C4-2B (cell line): ENCODE measurements at regions not wholly inside any gene's neighbourhood (a gene's known extent, or its start where the extent isn't known, plus 50 kb on each side); places are given as distances from the start of the nearest gene placed in this dataset.

Experiments
- ZFX ChIP-seq: fragments of 450-650 bp; IDR thresholded peaks from 2 replicates; pipeline ENCODE4 v1.6.1; 2017
- TF ChIP-seq, protein P1 (sequence below): fragments of 450-650 bp; conservative IDR thresholded peaks from 2 replicates; pipeline ENCODE4 v1.5.1; 2017; ENCODE audit warnings: mild to moderate bottlenecking

DNA sequence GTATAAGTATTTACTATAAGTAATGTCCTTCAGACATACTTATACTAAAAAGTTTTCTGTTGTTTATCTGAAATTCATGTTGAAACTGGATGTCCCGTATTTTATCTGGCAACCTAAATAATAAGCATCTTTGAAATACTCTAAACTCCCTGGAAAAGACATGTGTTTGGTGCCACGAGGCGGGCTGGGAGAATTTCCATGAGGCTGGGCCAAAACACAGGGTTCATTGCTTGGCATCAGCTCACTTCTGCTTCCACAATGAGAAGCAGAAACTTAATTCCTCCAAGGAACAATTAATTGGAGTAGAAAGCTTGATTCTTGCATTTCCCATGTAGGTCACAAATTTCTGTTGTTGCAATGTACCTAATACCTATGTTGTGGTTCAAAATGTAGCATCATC, 110.2 kb downstream of the PSMG1 start:
- TF ChIP-seq, protein P1, sequence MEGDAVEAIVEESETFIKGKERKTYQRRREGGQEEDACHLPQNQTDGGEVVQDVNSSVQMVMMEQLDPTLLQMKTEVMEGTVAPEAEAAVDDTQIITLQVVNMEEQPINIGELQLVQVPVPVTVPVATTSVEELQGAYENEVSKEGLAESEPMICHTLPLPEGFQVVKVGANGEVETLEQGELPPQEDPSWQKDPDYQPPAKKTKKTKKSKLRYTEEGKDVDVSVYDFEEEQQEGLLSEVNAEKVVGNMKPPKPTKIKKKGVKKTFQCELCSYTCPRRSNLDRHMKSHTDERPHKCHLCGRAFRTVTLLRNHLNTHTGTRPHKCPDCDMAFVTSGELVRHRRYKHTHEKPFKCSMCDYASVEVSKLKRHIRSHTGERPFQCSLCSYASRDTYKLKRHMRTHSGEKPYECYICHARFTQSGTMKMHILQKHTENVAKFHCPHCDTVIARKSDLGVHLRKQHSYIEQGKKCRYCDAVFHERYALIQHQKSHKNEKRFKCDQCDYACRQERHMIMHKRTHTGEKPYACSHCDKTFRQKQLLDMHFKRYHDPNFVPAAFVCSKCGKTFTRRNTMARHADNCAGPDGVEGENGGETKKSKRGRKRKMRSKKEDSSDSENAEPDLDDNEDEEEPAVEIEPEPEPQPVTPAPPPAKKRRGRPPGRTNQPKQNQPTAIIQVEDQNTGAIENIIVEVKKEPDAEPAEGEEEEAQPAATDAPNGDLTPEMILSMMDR = no peak
- TF ChIP-seq ZFX = no peak
